ENCODE measurements at regions not wholly inside any gene's neighbourhood (a gene's known extent, or its start where the extent isn't known, plus 50 kb on each side); places are given as distances from the start of the nearest gene placed in this dataset.

- Mint-ChIP-seq H3K9me3 (peaks cover 4% of the 10 kb centered on the region), H3K27ac (no peak overlapping the region), H3K36me3 (no peaks in the 10 kb centered on the region), H3K4me3 (no peak overlapping the region), H3K27me3 (ENCODE audit: low read depth) (peaks cover 3% of the 10 kb centered on the region; the same call in 1 of the 2 replicates), H3K4me1 (no peaks in the 10 kb centered on the region; the same call in 1 of the 2 replicates)
- ATAC-seq = no peak
- TF ChIP-seq IRF2 (CRISPR knock-in tag; IDR thresholded peaks at IDR 0.05; ENCODE audit: borderline replicate concordance, low read depth) = no peak
- no peak for DNase-seq (ENCODE audit: low spot score)
- POLR2A ChIA-PET = no interaction called here
- CTCF ChIA-PET = no interaction called here
Observed at GRCh38 chr1:87652176-87652575, 323.5 kb downstream of the LMO4 start.

DNA sequence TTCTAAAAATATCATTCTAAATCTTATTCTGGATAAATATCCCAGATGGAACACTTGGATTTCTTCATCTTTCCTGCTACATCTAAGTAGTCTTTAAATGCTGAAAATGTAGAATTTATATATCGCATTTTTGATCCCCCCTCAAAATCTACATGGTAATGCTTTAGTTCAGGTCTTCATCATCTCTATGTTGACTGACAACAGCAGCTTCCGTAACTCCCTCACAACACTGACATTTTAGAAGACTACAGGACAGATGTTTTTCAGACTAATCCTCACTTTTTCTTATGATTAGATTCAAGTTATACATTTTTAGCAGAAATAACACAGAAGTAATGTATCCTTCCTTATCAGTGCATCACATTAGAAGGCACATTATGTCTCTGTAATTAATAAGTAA, 336.5 kb downstream of the LMO4 start:
- H3K9me3 Mint-ChIP-seq = peaks cover 42% of the 10 kb centered on the region
- DNase-seq (ENCODE audit: low spot score) = no peak
- H3K27ac Mint-ChIP-seq = no peak overlapping the region
- POLR2A ChIA-PET = no interaction called here
- no peak for ATAC-seq
- peaks cover 10% of the 10 kb centered on the region for H3K36me3 Mint-ChIP-seq
- CTCF ChIA-PET = no interaction called here
- TF ChIP-seq, protein P1, sequence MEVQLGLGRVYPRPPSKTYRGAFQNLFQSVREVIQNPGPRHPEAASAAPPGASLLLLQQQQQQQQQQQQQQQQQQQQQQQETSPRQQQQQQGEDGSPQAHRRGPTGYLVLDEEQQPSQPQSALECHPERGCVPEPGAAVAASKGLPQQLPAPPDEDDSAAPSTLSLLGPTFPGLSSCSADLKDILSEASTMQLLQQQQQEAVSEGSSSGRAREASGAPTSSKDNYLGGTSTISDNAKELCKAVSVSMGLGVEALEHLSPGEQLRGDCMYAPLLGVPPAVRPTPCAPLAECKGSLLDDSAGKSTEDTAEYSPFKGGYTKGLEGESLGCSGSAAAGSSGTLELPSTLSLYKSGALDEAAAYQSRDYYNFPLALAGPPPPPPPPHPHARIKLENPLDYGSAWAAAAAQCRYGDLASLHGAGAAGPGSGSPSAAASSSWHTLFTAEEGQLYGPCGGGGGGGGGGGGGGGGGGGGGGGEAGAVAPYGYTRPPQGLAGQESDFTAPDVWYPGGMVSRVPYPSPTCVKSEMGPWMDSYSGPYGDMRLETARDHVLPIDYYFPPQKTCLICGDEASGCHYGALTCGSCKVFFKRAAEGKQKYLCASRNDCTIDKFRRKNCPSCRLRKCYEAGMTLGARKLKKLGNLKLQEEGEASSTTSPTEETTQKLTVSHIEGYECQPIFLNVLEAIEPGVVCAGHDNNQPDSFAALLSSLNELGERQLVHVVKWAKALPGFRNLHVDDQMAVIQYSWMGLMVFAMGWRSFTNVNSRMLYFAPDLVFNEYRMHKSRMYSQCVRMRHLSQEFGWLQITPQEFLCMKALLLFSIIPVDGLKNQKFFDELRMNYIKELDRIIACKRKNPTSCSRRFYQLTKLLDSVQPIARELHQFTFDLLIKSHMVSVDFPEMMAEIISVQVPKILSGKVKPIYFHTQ (CRISPR knock-in tag; IDR thresholded peaks at IDR 0.05) = no peak
- TF ChIP-seq IRF1 (CRISPR knock-in tag; IDR thresholded peaks at IDR 0.05) (no peak), CREB1 (CRISPR knock-in tag; IDR thresholded peaks at IDR 0.05) (no peak), JAZF1 (CRISPR knock-in tag; IDR thresholded peaks at IDR 0.05) (no peak), ZNF396 (CRISPR knock-in tag; IDR thresholded peaks at IDR 0.05; ENCODE audit: borderline replicate concordance) (no peak), ESRRA (CRISPR knock-in tag; IDR thresholded peaks at IDR 0.05; ENCODE audit: borderline replicate concordance) (no peak)
- TF ChIP-seq, protein P2, sequence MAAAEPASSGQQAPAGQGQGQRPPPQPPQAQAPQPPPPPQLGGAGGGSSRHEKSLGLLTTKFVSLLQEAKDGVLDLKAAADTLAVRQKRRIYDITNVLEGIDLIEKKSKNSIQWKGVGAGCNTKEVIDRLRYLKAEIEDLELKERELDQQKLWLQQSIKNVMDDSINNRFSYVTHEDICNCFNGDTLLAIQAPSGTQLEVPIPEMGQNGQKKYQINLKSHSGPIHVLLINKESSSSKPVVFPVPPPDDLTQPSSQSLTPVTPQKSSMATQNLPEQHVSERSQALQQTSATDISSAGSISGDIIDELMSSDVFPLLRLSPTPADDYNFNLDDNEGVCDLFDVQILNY (CRISPR knock-in tag; IDR thresholded peaks at IDR 0.05) = no peak
- TF ChIP-seq, protein P3, sequence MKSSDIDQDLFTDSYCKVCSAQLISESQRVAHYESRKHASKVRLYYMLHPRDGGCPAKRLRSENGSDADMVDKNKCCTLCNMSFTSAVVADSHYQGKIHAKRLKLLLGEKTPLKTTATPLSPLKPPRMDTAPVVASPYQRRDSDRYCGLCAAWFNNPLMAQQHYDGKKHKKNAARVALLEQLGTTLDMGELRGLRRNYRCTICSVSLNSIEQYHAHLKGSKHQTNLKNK (CRISPR knock-in tag; IDR thresholded peaks at IDR 0.05) = no peak
- H3K4me1 Mint-ChIP-seq = peaks cover 3% of the 10 kb centered on the region; the same call in 1 of the 2 replicates
- peaks cover 2% of the 10 kb centered on the region; the same call in 1 of the 2 replicates for H3K27me3 Mint-ChIP-seq (ENCODE audit: low read depth)
- no peak overlapping the region for H3K4me3 Mint-ChIP-seq

- Mint-ChIP-seq H3K4me3 (no peak overlapping the region), H3K27ac (no peak overlapping the region), H3K36me3 (no peaks in the 10 kb centered on the region), H3K27me3 (ENCODE audit: low read depth) (no peaks in the 10 kb centered on the region), H3K4me1 (peaks cover 3% of the 10 kb centered on the region; the same call in 1 of the 2 replicates), H3K9me3 (peaks cover 33% of the 10 kb centered on the region)
- POLR2A ChIA-PET = no interaction called here
- ATAC-seq (no peak), DNase-seq (ENCODE audit: low spot score) (no peak)
- TF ChIP-seq ZNF232 (CRISPR knock-in tag; IDR thresholded peaks at IDR 0.05) (no peak), KAT7 (CRISPR knock-in tag; IDR thresholded peaks at IDR 0.05; ENCODE audit: borderline replicate concordance) (no peak), CREM (CRISPR knock-in tag; IDR thresholded peaks at IDR 0.05) (no peak), CREB1 (CRISPR knock-in tag; IDR thresholded peaks at IDR 0.05) (no peak), PREB (CRISPR knock-in tag; IDR thresholded peaks at IDR 0.05; ENCODE audit: borderline replicate concordance) (no peak)
- CTCF ChIA-PET = no interaction called here
Observed at GRCh38 chr1:87666681-87667080, 338.0 kb downstream of the LMO4 start.

- no peak for DNase-seq (ENCODE audit: low spot score)
- Mint-ChIP-seq H3K27ac (no peak overlapping the region), H3K27me3 (ENCODE audit: low read depth) (no peaks in the 10 kb centered on the region), H3K4me3 (no peak overlapping the region), H3K4me1 (peaks cover 3% of the 10 kb centered on the region; the same call in 1 of the 2 replicates), H3K36me3 (no peaks in the 10 kb centered on the region), H3K9me3 (peaks cover 15% of the 10 kb centered on the region)
- POLR2A ChIA-PET = no interaction called here
- CTCF ChIA-PET = no interaction called here
- ATAC-seq = no peak
- TF ChIP-seq IRF2 (CRISPR knock-in tag; IDR thresholded peaks at IDR 0.05; ENCODE audit: borderline replicate concordance, low read depth) (no peak), SP1 (CRISPR knock-in tag; conservative IDR thresholded peaks at IDR 0.05) (no peak), ERG (CRISPR knock-in tag; IDR thresholded peaks at IDR 0.05) (no peak), HMGA2 (CRISPR knock-in tag; IDR thresholded peaks at IDR 0.05) (no peak), JUN (CRISPR knock-in tag; IDR thresholded peaks at IDR 0.05) (no peak)
- TF ChIP-seq, protein P4, sequence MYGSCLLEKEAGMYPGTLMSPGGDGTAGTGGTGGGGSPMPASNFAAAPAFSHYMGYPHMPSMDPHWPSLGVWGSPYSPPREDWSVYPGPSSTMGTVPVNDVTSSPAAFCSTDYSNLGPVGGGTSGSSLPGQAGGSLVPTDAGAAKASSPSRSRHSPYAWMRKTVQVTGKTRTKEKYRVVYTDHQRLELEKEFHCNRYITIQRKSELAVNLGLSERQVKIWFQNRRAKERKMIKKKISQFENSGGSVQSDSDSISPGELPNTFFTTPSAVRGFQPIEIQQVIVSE (CRISPR knock-in tag; IDR thresholded peaks at IDR 0.05; ENCODE audit: borderline replicate concordance) = no peak
- TF ChIP-seq, protein P5, sequence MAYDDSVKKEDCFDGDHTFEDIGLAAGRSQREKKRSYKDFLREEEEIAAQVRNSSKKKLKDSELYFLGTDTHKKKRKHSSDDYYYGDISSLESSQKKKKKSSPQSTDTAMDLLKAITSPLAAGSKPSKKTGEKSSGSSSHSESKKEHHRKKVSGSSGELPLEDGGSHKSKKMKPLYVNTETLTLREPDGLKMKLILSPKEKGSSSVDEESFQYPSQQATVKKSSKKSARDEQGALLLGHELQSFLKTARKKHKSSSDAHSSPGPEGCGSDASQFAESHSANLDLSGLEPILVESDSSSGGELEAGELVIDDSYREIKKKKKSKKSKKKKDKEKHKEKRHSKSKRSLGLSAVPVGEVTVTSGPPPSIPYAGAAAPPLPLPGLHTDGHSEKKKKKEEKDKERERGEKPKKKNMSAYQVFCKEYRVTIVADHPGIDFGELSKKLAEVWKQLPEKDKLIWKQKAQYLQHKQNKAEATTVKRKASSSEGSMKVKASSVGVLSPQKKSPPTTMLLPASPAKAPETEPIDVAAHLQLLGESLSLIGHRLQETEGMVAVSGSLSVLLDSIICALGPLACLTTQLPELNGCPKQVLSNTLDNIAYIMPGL (CRISPR knock-in tag; IDR thresholded peaks at IDR 0.05) = no peak
Observed at GRCh38 chr1:87669674-87670073, 341.0 kb downstream of the LMO4 start.
